ENCODE measurements at regions not wholly inside any gene's neighbourhood (a gene's known extent, or its start where the extent isn't known, plus 50 kb on each side); places are given as distances from the start of the nearest gene placed in this dataset.

DNA sequence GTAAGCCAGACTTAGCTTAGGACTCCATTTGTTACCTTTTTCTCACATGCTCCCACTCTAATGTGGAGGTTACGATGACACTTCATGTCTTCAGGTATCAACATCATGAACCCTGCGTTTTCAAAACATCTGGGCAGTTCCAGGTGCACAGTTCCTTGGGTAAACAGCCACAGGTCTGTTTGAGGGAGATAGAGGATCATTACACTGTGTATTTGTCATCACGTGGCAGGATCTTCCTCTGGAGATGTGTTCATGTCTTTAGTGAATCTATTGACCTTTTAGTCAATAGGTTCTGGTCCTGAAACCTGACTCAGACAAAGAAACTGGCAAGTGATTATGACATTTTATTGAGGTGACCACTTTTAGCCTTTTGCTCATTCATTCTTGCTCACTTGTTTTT is 145.5 kb downstream of the ANKRD7 start:
- no peak for DNase-seq (ENCODE audit: low spot score)

GRCh38 chr7:118372530-118372929 is 148.0 kb downstream of the ANKRD7 start:
- DNase-seq (ENCODE audit: low spot score): no peak
- H3K27ac ChIP-seq (ENCODE audit: low read depth in 1 of 2, low read length in 2 of 2): no peak overlapping the region
- no peaks in the 10 kb centered on the region for H3K9me3 ChIP-seq (ENCODE audit: control insufficient read depth in 4 of 4, low read length in 3 of 4)
- WGBS: 86% methylated on average over 1 of the region's 1 CpG
- no peaks in the 10 kb centered on the region for H3K4me1 ChIP-seq (ENCODE audit: control insufficient read depth in 4 of 4, insufficient read depth in 4 of 4, low read length in 3 of 4)
- no peaks in the 10 kb centered on the region for H3K36me3 ChIP-seq (ENCODE audit: control insufficient read depth in 4 of 4, insufficient read depth in 3 of 4, low read depth in 1 of 4, low read length in 3 of 4)
- H3K4me3 ChIP-seq (ENCODE audit: low read depth in 1 of 3, low read length in 3 of 3): no peak overlapping the region
- no peak overlapping the region for H3K9ac ChIP-seq (ENCODE audit: low read depth in 1 of 2, low read length in 2 of 2)
- H3K27me3 ChIP-seq (ENCODE audit: control insufficient read depth in 4 of 4, insufficient read depth in 4 of 4, low read length in 3 of 4): peaks cover 0 to 2% (median 0%) of the 10 kb centered on the region in 4 donors
- no peak for TF ChIP-seq ATF3 (IDR thresholded peaks at IDR 0.05)
- TF ChIP-seq RAD21 (IDR thresholded peaks at IDR 0.05): no peak
- no peak for TF ChIP-seq NR2F2 (IDR thresholded peaks at IDR 0.05)
- TF ChIP-seq, protein P1, sequence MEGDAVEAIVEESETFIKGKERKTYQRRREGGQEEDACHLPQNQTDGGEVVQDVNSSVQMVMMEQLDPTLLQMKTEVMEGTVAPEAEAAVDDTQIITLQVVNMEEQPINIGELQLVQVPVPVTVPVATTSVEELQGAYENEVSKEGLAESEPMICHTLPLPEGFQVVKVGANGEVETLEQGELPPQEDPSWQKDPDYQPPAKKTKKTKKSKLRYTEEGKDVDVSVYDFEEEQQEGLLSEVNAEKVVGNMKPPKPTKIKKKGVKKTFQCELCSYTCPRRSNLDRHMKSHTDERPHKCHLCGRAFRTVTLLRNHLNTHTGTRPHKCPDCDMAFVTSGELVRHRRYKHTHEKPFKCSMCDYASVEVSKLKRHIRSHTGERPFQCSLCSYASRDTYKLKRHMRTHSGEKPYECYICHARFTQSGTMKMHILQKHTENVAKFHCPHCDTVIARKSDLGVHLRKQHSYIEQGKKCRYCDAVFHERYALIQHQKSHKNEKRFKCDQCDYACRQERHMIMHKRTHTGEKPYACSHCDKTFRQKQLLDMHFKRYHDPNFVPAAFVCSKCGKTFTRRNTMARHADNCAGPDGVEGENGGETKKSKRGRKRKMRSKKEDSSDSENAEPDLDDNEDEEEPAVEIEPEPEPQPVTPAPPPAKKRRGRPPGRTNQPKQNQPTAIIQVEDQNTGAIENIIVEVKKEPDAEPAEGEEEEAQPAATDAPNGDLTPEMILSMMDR (IDR thresholded peaks at IDR 0.05; ENCODE audit: low read depth, low read length, missing input control): no peak
- TF ChIP-seq GABPA (IDR thresholded peaks at IDR 0.05 in 1 of 2, conservative IDR thresholded peaks at IDR 0.05 in 1 of 2): no peak
- TF ChIP-seq FOXA1 (IDR thresholded peaks at IDR 0.05): no peak
- no peak for TF ChIP-seq FOXA2 (IDR thresholded peaks at IDR 0.05)
- TF ChIP-seq HNF4G (IDR thresholded peaks at IDR 0.05): no peak
- TF ChIP-seq RXRA (IDR thresholded peaks at IDR 0.05): no peak
- no peak for TF ChIP-seq TAF1 (conservative IDR thresholded peaks at IDR 0.05)
- TF ChIP-seq HNF4A (conservative IDR thresholded peaks at IDR 0.05): no peak
- TF ChIP-seq JUND (IDR thresholded peaks at IDR 0.05): no peak

More for the DNA sequence above, 145.5 kb downstream of the ANKRD7 start:
- no peak overlapping the region for H3K27ac ChIP-seq (ENCODE audit: low read depth in 1 of 2, low read length in 2 of 2)
- H3K36me3 ChIP-seq (ENCODE audit: control insufficient read depth in 4 of 4, insufficient read depth in 3 of 4, low read depth in 1 of 4, low read length in 3 of 4): no peaks in the 10 kb centered on the region
- no peaks in the 10 kb centered on the region for H3K9me3 ChIP-seq (ENCODE audit: control insufficient read depth in 4 of 4, low read length in 3 of 4)
- no peak overlapping the region for H3K9ac ChIP-seq (ENCODE audit: low read depth in 1 of 2, low read length in 2 of 2)
- H3K4me3 ChIP-seq (ENCODE audit: low read depth in 1 of 3, low read length in 3 of 3): no peak overlapping the region
- no peaks in the 10 kb centered on the region for H3K4me1 ChIP-seq (ENCODE audit: control insufficient read depth in 4 of 4, insufficient read depth in 4 of 4, low read length in 3 of 4)
- 58% methylated on average over 3 of the region's 3 CpGs for WGBS
- H3K27me3 ChIP-seq (ENCODE audit: control insufficient read depth in 4 of 4, insufficient read depth in 4 of 4, low read length in 3 of 4): peaks cover 0 to 2% (median 0%) of the 10 kb centered on the region in 4 donors
- no peak for TF ChIP-seq JUND (IDR thresholded peaks at IDR 0.05)
- TF ChIP-seq SP1 (IDR thresholded peaks at IDR 0.05): no peak
- TF ChIP-seq, protein P2, sequence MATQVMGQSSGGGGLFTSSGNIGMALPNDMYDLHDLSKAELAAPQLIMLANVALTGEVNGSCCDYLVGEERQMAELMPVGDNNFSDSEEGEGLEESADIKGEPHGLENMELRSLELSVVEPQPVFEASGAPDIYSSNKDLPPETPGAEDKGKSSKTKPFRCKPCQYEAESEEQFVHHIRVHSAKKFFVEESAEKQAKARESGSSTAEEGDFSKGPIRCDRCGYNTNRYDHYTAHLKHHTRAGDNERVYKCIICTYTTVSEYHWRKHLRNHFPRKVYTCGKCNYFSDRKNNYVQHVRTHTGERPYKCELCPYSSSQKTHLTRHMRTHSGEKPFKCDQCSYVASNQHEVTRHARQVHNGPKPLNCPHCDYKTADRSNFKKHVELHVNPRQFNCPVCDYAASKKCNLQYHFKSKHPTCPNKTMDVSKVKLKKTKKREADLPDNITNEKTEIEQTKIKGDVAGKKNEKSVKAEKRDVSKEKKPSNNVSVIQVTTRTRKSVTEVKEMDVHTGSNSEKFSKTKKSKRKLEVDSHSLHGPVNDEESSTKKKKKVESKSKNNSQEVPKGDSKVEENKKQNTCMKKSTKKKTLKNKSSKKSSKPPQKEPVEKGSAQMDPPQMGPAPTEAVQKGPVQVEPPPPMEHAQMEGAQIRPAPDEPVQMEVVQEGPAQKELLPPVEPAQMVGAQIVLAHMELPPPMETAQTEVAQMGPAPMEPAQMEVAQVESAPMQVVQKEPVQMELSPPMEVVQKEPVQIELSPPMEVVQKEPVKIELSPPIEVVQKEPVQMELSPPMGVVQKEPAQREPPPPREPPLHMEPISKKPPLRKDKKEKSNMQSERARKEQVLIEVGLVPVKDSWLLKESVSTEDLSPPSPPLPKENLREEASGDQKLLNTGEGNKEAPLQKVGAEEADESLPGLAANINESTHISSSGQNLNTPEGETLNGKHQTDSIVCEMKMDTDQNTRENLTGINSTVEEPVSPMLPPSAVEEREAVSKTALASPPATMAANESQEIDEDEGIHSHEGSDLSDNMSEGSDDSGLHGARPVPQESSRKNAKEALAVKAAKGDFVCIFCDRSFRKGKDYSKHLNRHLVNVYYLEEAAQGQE (IDR thresholded peaks at IDR 0.05): no peak
- TF ChIP-seq, protein P3, sequence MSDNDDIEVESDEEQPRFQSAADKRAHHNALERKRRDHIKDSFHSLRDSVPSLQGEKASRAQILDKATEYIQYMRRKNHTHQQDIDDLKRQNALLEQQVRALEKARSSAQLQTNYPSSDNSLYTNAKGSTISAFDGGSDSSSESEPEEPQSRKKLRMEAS (IDR thresholded peaks at IDR 0.05): no peak
- TF ChIP-seq YY1 (IDR thresholded peaks at IDR 0.05): no peak
- TF ChIP-seq ATF3 (IDR thresholded peaks at IDR 0.05): no peak
- TF ChIP-seq, protein P4, sequence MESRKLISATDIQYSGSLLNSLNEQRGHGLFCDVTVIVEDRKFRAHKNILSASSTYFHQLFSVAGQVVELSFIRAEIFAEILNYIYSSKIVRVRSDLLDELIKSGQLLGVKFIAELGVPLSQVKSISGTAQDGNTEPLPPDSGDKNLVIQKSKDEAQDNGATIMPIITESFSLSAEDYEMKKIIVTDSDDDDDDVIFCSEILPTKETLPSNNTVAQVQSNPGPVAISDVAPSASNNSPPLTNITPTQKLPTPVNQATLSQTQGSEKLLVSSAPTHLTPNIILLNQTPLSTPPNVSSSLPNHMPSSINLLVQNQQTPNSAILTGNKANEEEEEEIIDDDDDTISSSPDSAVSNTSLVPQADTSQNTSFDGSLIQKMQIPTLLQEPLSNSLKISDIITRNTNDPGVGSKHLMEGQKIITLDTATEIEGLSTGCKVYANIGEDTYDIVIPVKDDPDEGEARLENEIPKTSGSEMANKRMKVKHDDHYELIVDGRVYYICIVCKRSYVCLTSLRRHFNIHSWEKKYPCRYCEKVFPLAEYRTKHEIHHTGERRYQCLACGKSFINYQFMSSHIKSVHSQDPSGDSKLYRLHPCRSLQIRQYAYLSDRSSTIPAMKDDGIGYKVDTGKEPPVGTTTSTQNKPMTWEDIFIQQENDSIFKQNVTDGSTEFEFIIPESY (IDR thresholded peaks at IDR 0.05): no peak
- no peak for TF ChIP-seq NR2F2 (IDR thresholded peaks at IDR 0.05)
- no peak for TF ChIP-seq FOXA2 (IDR thresholded peaks at IDR 0.05)
- TF ChIP-seq GABPA (IDR thresholded peaks at IDR 0.05 in 1 of 2, conservative IDR thresholded peaks at IDR 0.05 in 1 of 2): no peak
- TF ChIP-seq EGR1 (IDR thresholded peaks at IDR 0.05; ENCODE audit: low read depth in 2 of 2): no peak
- TF ChIP-seq RXRA (IDR thresholded peaks at IDR 0.05): no peak
- TF ChIP-seq HNF4A (conservative IDR thresholded peaks at IDR 0.05): no peak
- TF ChIP-seq, protein P1 (IDR thresholded peaks at IDR 0.05; ENCODE audit: low read depth, low read length, missing input control): no peak

Data from liver (tissue), 8 donors.